ENCODE measurements at regions not wholly inside any gene's neighbourhood (a gene's known extent, or its start where the extent isn't known, plus 50 kb on each side); places are given as distances from the start of the nearest gene placed in this dataset.

- TF ChIP-seq POLR2AphosphoS5 (IDR thresholded peaks at IDR 0.05; ENCODE audit: low read depth, low read length) (no peak), POLR2A (IDR thresholded peaks at IDR 0.05; ENCODE audit: low read depth, low read length) (no peak), SPI1 (IDR thresholded peaks at IDR 0.05; ENCODE audit: low read depth, low read length) (no peak), TAF1 (IDR thresholded peaks at IDR 0.05; ENCODE audit: low read depth, low read length) (no peak), POU2F2 (IDR thresholded peaks at IDR 0.05; ENCODE audit: low read depth, low read length) (no peak), PAX5 (IDR thresholded peaks at IDR 0.05; ENCODE audit: insufficient read depth, low read length, severe bottlenecking) (no peak)
- FAIRE-seq (no peak), DNase-seq (ENCODE audit: insufficient read length, low spot score) (no peak)
Measured at GRCh38 chr2:37782155-37782673, 110.8 kb upstream of the CDC42EP3 start.

DNA sequence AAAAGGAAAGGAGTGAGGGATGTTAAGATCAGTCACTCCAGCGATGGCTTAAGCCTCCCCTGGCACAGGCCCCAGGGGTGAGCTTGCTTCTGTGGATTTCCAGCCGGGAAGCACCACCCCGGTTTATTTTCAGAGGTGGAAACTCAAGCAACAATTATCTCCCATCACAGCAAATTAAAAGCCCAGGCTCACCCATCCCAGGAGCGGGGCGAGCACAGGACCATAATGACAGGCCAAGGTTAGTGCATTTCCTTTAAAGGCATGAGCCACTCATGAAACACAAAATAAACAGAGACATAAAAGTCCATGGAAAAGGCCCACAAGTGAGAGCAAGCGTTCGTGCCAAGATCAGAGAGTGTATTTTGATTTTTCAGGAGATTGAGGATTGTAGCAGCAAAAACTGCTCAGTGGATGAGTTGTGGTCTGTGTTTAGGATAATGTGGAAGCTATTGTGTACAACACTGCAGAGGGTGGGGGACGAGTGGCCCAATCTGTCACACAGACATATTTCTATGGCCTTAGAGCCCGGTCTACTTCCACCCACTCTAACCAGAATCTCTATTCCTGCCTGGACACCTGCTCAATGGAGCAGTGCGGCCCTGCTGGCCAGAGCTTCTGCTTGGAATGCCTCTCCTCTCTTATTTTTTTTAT lies 111.4 kb upstream of the CDC42EP3 start:
- FAIRE-seq: no peak
- TF ChIP-seq POU2F2 (IDR thresholded peaks at IDR 0.05; ENCODE audit: low read depth, low read length) (no peak), POLR2A (IDR thresholded peaks at IDR 0.05; ENCODE audit: low read depth, low read length) (no peak), PAX5 (IDR thresholded peaks at IDR 0.05; ENCODE audit: insufficient read depth, low read length, severe bottlenecking) (no peak), POLR2AphosphoS5 (IDR thresholded peaks at IDR 0.05; ENCODE audit: low read depth, low read length) (no peak), TAF1 (IDR thresholded peaks at IDR 0.05; ENCODE audit: low read depth, low read length) (no peak), SPI1 (IDR thresholded peaks at IDR 0.05; ENCODE audit: low read depth, low read length) (no peak)
- DNase-seq (ENCODE audit: insufficient read length, low spot score): no peak

GRCh38 chr2:37783545-37783944 lies 112.1 kb upstream of the CDC42EP3 start:
- DNase-seq (ENCODE audit: insufficient read length, low spot score): no peak
- FAIRE-seq: no peak
- TF ChIP-seq POLR2AphosphoS5 (IDR thresholded peaks at IDR 0.05; ENCODE audit: low read depth, low read length) (no peak), TAF1 (IDR thresholded peaks at IDR 0.05; ENCODE audit: low read depth, low read length) (no peak), POU2F2 (IDR thresholded peaks at IDR 0.05; ENCODE audit: low read depth, low read length) (no peak), POLR2A (IDR thresholded peaks at IDR 0.05; ENCODE audit: low read depth, low read length) (no peak), PAX5 (IDR thresholded peaks at IDR 0.05; ENCODE audit: insufficient read depth, low read length, severe bottlenecking) (no peak), SPI1 (IDR thresholded peaks at IDR 0.05; ENCODE audit: low read depth, low read length) (no peak)

- DNase-seq (ENCODE audit: insufficient read length, low spot score) (no peak), FAIRE-seq (no peak)
- no peak for TF ChIP-seq PAX5 (IDR thresholded peaks at IDR 0.05; ENCODE audit: insufficient read depth, low read length, severe bottlenecking)
- TF ChIP-seq SPI1 (IDR thresholded peaks at IDR 0.05; ENCODE audit: low read depth, low read length): no peak
- TF ChIP-seq TAF1 (IDR thresholded peaks at IDR 0.05; ENCODE audit: low read depth, low read length): no peak
- no peak for TF ChIP-seq POLR2AphosphoS5 (IDR thresholded peaks at IDR 0.05; ENCODE audit: low read depth, low read length)
- TF ChIP-seq POLR2A (IDR thresholded peaks at IDR 0.05; ENCODE audit: low read depth, low read length): no peak
- no peak for TF ChIP-seq POU2F2 (IDR thresholded peaks at IDR 0.05; ENCODE audit: low read depth, low read length)
Measured at GRCh38 chr2:37784071-37784758, 112.8 kb upstream of the CDC42EP3 start.

- FAIRE-seq (no peak), DNase-seq (ENCODE audit: insufficient read length, low spot score) (no peak)
- TF ChIP-seq POLR2A (IDR thresholded peaks at IDR 0.05; ENCODE audit: low read depth, low read length) (no peak), PAX5 (IDR thresholded peaks at IDR 0.05; ENCODE audit: insufficient read depth, low read length, severe bottlenecking) (no peak), POLR2AphosphoS5 (IDR thresholded peaks at IDR 0.05; ENCODE audit: low read depth, low read length) (no peak)
Measured at GRCh38 chr2:37784759-37785149, 113.3 kb upstream of the CDC42EP3 start.

DNA sequence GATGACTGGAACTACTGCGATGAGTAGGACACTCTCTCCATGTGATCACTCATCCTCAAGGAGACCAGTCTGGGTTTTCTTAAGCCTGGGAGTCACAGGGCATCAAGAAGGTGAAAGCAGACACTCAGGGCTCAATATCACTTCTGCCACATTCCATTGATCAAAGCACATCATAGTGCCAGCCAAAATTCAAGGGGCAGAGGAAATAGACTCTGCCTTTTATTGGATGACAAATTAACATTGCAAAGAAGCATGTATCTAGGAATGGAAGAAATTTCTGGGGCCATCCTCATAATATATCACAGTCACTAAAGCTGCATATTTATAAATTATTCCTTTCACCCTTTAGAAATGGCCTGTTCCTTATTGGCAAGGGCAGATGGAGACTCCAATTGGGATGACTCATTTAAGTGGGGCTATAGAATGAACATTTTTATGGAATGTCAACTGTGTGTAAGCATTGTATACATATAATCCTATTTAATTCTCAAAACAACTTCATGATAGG lies 114.8 kb upstream of the CDC42EP3 start:
- DNase-seq (ENCODE audit: insufficient read length, low spot score): no peak

GRCh38 chr2:37786854-37787253 lies 115.4 kb upstream of the CDC42EP3 start:
- DNase-seq (ENCODE audit: insufficient read length, low spot score) (no peak), FAIRE-seq (no peak)
- TF ChIP-seq POLR2AphosphoS5 (IDR thresholded peaks at IDR 0.05; ENCODE audit: low read depth, low read length) (no peak), TAF1 (IDR thresholded peaks at IDR 0.05; ENCODE audit: low read depth, low read length) (no peak), SPI1 (IDR thresholded peaks at IDR 0.05; ENCODE audit: low read depth, low read length) (no peak), PAX5 (IDR thresholded peaks at IDR 0.05; ENCODE audit: insufficient read depth, low read length, severe bottlenecking) (no peak), POU2F2 (IDR thresholded peaks at IDR 0.05; ENCODE audit: low read depth, low read length) (no peak), POLR2A (IDR thresholded peaks at IDR 0.05; ENCODE audit: low read depth, low read length) (no peak)

More for the DNA sequence above, 114.8 kb upstream of the CDC42EP3 start:
- no peak for TF ChIP-seq POLR2AphosphoS5 (IDR thresholded peaks at IDR 0.05; ENCODE audit: low read depth, low read length)
- TF ChIP-seq TAF1 (IDR thresholded peaks at IDR 0.05; ENCODE audit: low read depth, low read length): no peak
- no peak for TF ChIP-seq SPI1 (IDR thresholded peaks at IDR 0.05; ENCODE audit: low read depth, low read length)
- no peak for TF ChIP-seq PAX5 (IDR thresholded peaks at IDR 0.05; ENCODE audit: insufficient read depth, low read length, severe bottlenecking)
- TF ChIP-seq POLR2A (IDR thresholded peaks at IDR 0.05; ENCODE audit: low read depth, low read length): no peak
- no peak for TF ChIP-seq POU2F2 (IDR thresholded peaks at IDR 0.05; ENCODE audit: low read depth, low read length)
- FAIRE-seq: no peak

- DNase-seq (ENCODE audit: insufficient read length, low spot score) (no peak), FAIRE-seq (no peak)
- TF ChIP-seq POU2F2 (IDR thresholded peaks at IDR 0.05; ENCODE audit: low read depth, low read length): no peak
- no peak for TF ChIP-seq TAF1 (IDR thresholded peaks at IDR 0.05; ENCODE audit: low read depth, low read length)
Measured at GRCh38 chr2:37788602-37789209, 117.3 kb upstream of the CDC42EP3 start.

DNA sequence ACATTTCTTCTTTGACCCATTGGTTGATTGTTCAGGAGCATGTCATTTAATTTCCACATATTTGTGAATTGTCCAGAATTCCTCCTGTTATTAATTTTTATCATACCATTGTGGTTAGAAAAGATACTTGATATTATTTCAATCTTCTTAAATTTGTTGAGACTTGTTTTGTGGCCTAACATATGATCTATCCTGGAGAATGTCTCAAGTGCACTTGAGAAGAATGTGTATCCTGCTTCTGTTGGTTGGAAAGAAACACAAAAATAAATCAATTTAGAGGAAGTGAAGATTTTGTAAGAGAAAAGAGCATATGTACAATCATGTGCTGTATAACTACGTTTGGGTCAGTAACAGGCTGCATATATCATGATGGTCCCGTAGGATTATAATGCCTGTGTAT lies 118.6 kb upstream of the CDC42EP3 start:
- DNase-seq (ENCODE audit: insufficient read length, low spot score) (no peak), FAIRE-seq (no peak)
- TF ChIP-seq POLR2A (IDR thresholded peaks at IDR 0.05; ENCODE audit: low read depth, low read length): no peak
- TF ChIP-seq SPI1 (IDR thresholded peaks at IDR 0.05; ENCODE audit: low read depth, low read length): no peak
- TF ChIP-seq POLR2AphosphoS5 (IDR thresholded peaks at IDR 0.05; ENCODE audit: low read depth, low read length): no peak
- no peak for TF ChIP-seq PAX5 (IDR thresholded peaks at IDR 0.05; ENCODE audit: insufficient read depth, low read length, severe bottlenecking)
- no peak for TF ChIP-seq TAF1 (IDR thresholded peaks at IDR 0.05; ENCODE audit: low read depth, low read length)
- no peak for TF ChIP-seq POU2F2 (IDR thresholded peaks at IDR 0.05; ENCODE audit: low read depth, low read length)

Data from GM12891 (cell line).